ENCODE measurements at regions not wholly inside any gene's neighbourhood (a gene's known extent, or its start where the extent isn't known, plus 50 kb on each side); places are given as distances from the start of the nearest gene placed in this dataset.

DNA sequence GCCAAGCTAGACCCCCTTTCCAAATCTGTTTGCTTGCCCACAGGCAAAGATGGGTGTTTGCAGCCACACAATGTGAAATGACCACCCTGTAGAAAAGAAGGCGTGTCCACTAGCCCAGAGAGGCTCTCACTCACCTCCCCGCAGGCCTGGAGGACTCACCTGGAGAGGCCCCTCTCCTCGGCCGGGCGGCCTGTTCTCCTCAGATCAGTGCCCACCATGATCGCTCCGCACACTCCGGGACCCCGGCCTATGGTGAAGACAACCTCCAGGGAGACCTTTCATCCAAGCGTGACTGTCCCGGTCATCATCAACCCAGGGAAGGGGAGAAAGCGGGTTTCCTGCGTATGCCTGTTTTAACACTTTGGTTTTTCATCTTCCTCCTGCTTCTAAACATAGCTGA, 328.7 kb upstream of the SALL3 start:
- TF ChIP-seq ZNF274 (IDR thresholded peaks at IDR 0.05; ENCODE audit: low read depth, low read length) (no peak), YY1 (IDR thresholded peaks at IDR 0.05; ENCODE audit: insufficient read depth, insufficient read length) (no peak), SUZ12 (IDR thresholded peaks at IDR 0.05; ENCODE audit: extremely low read depth, insufficient read depth, insufficient read length) (no peak)
